GM19099 (cell line): ENCODE measurements at regions not wholly inside any gene's neighbourhood (a gene's known extent, or its start where the extent isn't known, plus 50 kb on each side); places are given as distances from the start of the nearest gene placed in this dataset.

ENCODE experiments used
- POLR2A ChIP-seq: IDR thresholded peaks from 3 replicates; pipeline ENCODE4 v1.6.1; 2011; ENCODE audit warnings: low read depth; ENCODE audit not compliant: insufficient read length; ENCODE audit errors: extremely low read depth

- no peak for TF ChIP-seq POLR2A
Observed at GRCh38 chr18:71223486-71223885, 934.6 kb downstream of the SOCS6 start.

- TF ChIP-seq POLR2A, result no peak
Observed at GRCh38 chr18:71221405-71221804, 932.6 kb downstream of the SOCS6 start.

GRCh38 chr18:71212222-71212621, 923.4 kb downstream of the SOCS6 start:
- no peak for TF ChIP-seq POLR2A

GRCh38 chr18:71209944-71210343, 921.1 kb downstream of the SOCS6 start:
- TF ChIP-seq POLR2A, result no peak

- no peak for TF ChIP-seq POLR2A
Observed at GRCh38 chr18:71194438-71194837, 905.6 kb downstream of the SOCS6 start.

GRCh38 chr18:71189581-71189980, 900.7 kb downstream of the SOCS6 start:
- no peak for TF ChIP-seq POLR2A

GRCh38 chr18:71168557-71169145, 879.8 kb downstream of the SOCS6 start:
- TF ChIP-seq POLR2A, result no peak

GRCh38 chr18:71136487-71136886, 847.6 kb downstream of the SOCS6 start:
- no peak for TF ChIP-seq POLR2A

GRCh38 chr18:71134122-71134521, 845.3 kb downstream of the SOCS6 start:
- no peak for TF ChIP-seq POLR2A

- no peak for TF ChIP-seq POLR2A
Observed at GRCh38 chr18:71131918-71132317, 843.1 kb downstream of the SOCS6 start.

GRCh38 chr18:71130351-71130750, 841.5 kb downstream of the SOCS6 start:
- no peak for TF ChIP-seq POLR2A

GRCh38 chr18:71125581-71125980, 836.7 kb downstream of the SOCS6 start:
- TF ChIP-seq POLR2A, result no peak

GRCh38 chr18:71116535-71116934, 827.7 kb downstream of the SOCS6 start:
- no peak for TF ChIP-seq POLR2A

GRCh38 chr18:71115261-71115660, 826.4 kb downstream of the SOCS6 start:
- no peak for TF ChIP-seq POLR2A

- TF ChIP-seq POLR2A, result no peak
Observed at GRCh38 chr18:71114550-71115210, 825.8 kb downstream of the SOCS6 start.

- no peak for TF ChIP-seq POLR2A
Observed at GRCh38 chr18:71107244-71107643, 818.4 kb downstream of the SOCS6 start.

- no peak for TF ChIP-seq POLR2A
Observed at GRCh38 chr18:71106701-71107100, 817.9 kb downstream of the SOCS6 start.

- TF ChIP-seq POLR2A, result no peak
Observed at GRCh38 chr18:71105994-71106546, 817.2 kb downstream of the SOCS6 start.
